Activated naive CD4-positive, alpha-beta T cell treated with anti-CD3 and anti-CD28 coated beads, Interleukin-2, amount 50 U/mL, for 24 hours (primary cell): ENCODE measurements at regions not wholly inside any gene's neighbourhood (a gene's known extent, or its start where the extent isn't known, plus 50 kb on each side); places are given as distances from the start of the nearest gene placed in this dataset.

Experiments
- H3K27ac Mint-ChIP-seq: one replicate; pipeline ENCODE4 v1.8.0; 2021; ENCODE audit warnings: mild to moderate bottlenecking, mixed read lengths
- H3K27me3 Mint-ChIP-seq: one replicate; pipeline ENCODE4 v1.8.0; 2021; ENCODE audit warnings: mixed read lengths
- H3K36me3 Mint-ChIP-seq: one replicate; pipeline ENCODE4 v1.8.0; 2021; ENCODE audit warnings: mixed read lengths
- H3K4me1 Mint-ChIP-seq: one replicate; pipeline ENCODE4 v1.8.0; 2021; ENCODE audit warnings: mixed read lengths
- H3K4me3 Mint-ChIP-seq: one replicate; pipeline ENCODE4 v1.8.0; 2021; ENCODE audit warnings: mild to moderate bottlenecking, mixed read lengths
- H3K9me3 Mint-ChIP-seq: one replicate; pipeline ENCODE4 v1.8.0; 2021; ENCODE audit warnings: mixed read lengths

GRCh38 chr11:111044751-111045406, 200.6 kb upstream of the POU2AF2 start:
- Mint-ChIP-seq H3K27ac (no peak overlapping the region), H3K27me3 (peaks cover 9% of the 10 kb centered on the region), H3K4me3 (no peak overlapping the region), H3K9me3 (no peaks in the 10 kb centered on the region), H3K4me1 (no peaks in the 10 kb centered on the region), H3K36me3 (no peaks in the 10 kb centered on the region)

DNA sequence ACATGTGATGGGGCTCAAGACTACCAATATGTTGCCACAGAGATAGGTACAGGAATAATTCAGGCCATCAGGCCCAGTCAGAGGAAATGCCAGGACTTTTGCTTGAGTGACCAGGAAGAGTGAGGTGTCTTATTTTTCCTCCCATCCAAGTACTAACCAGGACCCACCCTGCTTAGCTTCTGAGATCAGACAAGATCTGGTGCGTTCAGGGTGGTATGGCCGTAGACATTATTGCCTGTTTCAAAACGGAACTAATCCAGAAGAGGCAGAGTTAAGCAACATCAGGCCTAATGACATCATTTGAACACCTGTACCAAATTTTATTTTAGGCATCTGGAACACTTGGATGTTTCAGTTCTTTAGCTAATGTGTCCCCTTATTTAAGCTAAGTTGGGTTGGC, 205.5 kb upstream of the POU2AF2 start:
- H3K36me3 Mint-ChIP-seq: no peaks in the 10 kb centered on the region
- peaks cover 7% of the 10 kb centered on the region for H3K27me3 Mint-ChIP-seq
- H3K9me3 Mint-ChIP-seq: no peaks in the 10 kb centered on the region
- H3K4me3 Mint-ChIP-seq: no peak overlapping the region
- no peaks in the 10 kb centered on the region for H3K4me1 Mint-ChIP-seq
- H3K27ac Mint-ChIP-seq: no peak overlapping the region

GRCh38 chr11:111035746-111036145, 209.8 kb upstream of the POU2AF2 start:
- no peaks in the 10 kb centered on the region for H3K9me3 Mint-ChIP-seq
- H3K27me3 Mint-ChIP-seq: no peaks in the 10 kb centered on the region
- no peaks in the 10 kb centered on the region for H3K36me3 Mint-ChIP-seq
- H3K4me3 Mint-ChIP-seq: no peak overlapping the region
- no peaks in the 10 kb centered on the region for H3K4me1 Mint-ChIP-seq
- H3K27ac Mint-ChIP-seq: no peak overlapping the region

DNA sequence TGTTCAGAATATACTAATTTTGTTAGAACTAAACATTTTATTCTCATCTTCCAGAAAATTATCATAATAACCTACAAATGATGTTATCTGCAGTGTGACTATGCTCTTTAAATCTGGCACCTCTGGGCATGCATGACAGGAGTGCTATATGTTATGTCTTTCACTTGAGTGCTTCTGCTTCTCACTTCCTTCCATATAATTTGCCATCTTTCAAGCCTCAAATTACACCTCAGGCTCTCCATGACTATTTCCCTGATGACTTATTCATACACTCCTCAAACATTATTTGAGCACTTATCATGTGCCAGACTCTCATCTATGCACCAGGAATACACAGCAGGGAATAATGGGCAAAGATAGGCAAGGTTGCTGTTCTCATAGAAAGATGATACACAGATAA, 219.3 kb upstream of the POU2AF2 start:
- H3K4me3 Mint-ChIP-seq: no peak overlapping the region
- H3K36me3 Mint-ChIP-seq: no peaks in the 10 kb centered on the region
- H3K27me3 Mint-ChIP-seq: peaks cover 13% of the 10 kb centered on the region
- peaks cover 15% of the 10 kb centered on the region for H3K9me3 Mint-ChIP-seq
- no peak overlapping the region for H3K27ac Mint-ChIP-seq
- no peaks in the 10 kb centered on the region for H3K4me1 Mint-ChIP-seq

DNA sequence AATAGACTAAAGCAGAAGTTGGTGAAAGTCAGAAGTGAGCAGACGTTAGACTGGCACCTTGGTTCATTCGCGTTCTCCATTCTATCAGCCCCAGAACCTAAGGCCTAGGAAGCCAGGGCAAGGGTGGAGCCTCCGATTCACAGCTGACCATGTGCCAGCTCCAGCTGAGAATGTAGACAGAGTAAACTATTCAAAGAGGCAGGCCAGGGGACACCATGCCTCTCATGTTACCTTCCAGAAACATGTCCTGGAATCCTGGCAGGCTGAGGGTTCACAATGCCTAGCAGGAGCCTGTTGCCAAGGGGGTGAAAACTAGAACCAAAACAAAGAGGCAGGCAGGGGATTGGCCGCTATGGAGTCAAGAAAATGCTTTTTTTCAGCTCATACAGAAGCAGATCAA, 224.4 kb upstream of the POU2AF2 start:
- Mint-ChIP-seq H3K4me1 (no peaks in the 10 kb centered on the region), H3K4me3 (no peak overlapping the region), H3K9me3 (no peaks in the 10 kb centered on the region), H3K27me3 (peaks cover 7% of the 10 kb centered on the region), H3K27ac (no peak overlapping the region), H3K36me3 (no peaks in the 10 kb centered on the region)

DNA sequence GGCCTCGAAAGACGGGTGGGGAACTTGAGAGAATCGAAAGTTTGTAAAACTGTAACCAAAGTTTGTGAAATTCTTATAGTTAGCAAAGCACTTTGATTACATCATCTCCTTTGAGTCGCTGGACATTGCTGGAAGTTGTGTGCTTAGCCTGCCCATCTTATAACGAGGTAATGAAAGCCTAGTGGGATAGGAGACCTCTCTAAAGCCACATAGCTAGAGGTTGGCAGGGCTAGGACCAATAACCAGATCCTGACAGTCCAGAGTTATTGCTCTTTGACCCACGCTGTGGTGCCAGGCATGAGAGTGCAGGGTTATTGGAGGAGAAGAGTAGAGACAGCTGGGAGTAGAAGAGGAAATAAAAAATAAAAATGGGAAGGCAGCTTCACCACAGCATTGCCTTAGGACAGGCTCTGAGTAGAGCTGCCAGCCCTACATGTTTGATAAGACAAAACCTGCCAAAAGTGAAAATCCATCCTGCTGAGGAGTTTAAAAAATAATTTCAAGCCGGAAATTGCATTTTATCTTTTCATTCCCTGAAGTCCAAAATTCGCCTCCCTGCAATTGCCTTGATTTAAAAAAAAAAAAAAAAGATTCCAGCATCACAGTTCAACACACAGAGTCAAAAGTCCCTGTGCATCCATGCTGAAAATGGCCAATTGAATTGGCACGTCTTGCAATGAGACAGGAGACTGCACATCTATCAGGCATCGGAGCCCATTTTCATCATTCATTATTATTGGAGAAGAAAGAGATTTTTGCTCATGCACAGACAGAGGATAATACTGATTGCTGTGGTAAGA, 225.5 kb upstream of the POU2AF2 start:
- no peaks in the 10 kb centered on the region for H3K36me3 Mint-ChIP-seq
- no peak overlapping the region for H3K27ac Mint-ChIP-seq
- H3K4me1 Mint-ChIP-seq: no peaks in the 10 kb centered on the region
- peaks cover 2% of the 10 kb centered on the region for H3K27me3 Mint-ChIP-seq
- no peak overlapping the region for H3K4me3 Mint-ChIP-seq
- H3K9me3 Mint-ChIP-seq: no peaks in the 10 kb centered on the region

GRCh38 chr11:111019451-111019850, 226.1 kb upstream of the POU2AF2 start:
- H3K4me3 Mint-ChIP-seq: no peak overlapping the region

DNA sequence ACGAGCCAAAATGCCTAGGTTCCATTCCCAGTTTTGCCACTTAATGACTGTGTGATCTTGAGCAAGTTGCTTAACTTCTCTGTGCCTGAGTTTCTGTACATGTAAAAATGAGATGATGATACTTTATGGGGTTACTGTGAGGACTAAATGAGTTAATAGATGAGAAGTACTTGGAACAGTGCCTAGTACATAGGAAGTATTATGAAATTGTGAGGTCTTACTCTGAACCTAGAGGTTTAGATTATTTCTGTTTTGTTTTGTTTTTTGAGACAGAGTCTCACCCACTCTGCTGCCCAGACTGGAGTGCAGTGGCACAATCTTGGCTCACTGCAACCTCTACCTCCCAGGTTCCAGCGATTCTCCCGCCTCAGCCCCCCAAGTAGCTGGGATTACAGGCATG, 227.0 kb upstream of the POU2AF2 start:
- Mint-ChIP-seq H3K9me3 (no peaks in the 10 kb centered on the region), H3K27ac (no peak overlapping the region), H3K36me3 (no peaks in the 10 kb centered on the region), H3K4me3 (no peak overlapping the region), H3K27me3 (peaks cover 4% of the 10 kb centered on the region), H3K4me1 (no peaks in the 10 kb centered on the region)

More at GRCh38 chr11:111019451-111019850, 226.1 kb upstream of the POU2AF2 start:
- Mint-ChIP-seq H3K27ac (no peak overlapping the region), H3K36me3 (no peaks in the 10 kb centered on the region), H3K27me3 (peaks cover 4% of the 10 kb centered on the region), H3K9me3 (no peaks in the 10 kb centered on the region), H3K4me1 (no peaks in the 10 kb centered on the region)

DNA sequence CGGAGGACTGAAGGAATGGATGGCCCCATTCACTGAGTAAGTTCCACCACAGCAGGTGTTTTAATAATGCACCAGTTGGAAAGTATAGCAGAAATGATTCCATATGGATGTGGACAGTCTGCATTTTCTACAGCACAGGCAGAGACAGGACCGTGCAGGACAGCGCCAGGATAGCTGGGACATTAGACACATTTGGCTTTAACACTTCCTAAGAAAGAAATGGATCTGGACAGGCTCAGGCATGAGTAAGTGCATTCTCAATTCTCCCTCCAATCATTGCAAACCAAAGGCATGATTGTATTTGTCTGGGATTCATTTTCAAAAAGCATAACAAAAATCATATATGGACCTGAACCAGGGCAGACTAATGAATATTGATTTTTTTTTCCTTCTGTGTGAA, 233.0 kb upstream of the POU2AF2 start:
- peaks cover 5% of the 10 kb centered on the region for H3K27me3 Mint-ChIP-seq
- no peaks in the 10 kb centered on the region for H3K4me1 Mint-ChIP-seq
- H3K36me3 Mint-ChIP-seq: no peaks in the 10 kb centered on the region
- H3K27ac Mint-ChIP-seq: no peak overlapping the region
- no peaks in the 10 kb centered on the region for H3K9me3 Mint-ChIP-seq
- no peak overlapping the region for H3K4me3 Mint-ChIP-seq

DNA sequence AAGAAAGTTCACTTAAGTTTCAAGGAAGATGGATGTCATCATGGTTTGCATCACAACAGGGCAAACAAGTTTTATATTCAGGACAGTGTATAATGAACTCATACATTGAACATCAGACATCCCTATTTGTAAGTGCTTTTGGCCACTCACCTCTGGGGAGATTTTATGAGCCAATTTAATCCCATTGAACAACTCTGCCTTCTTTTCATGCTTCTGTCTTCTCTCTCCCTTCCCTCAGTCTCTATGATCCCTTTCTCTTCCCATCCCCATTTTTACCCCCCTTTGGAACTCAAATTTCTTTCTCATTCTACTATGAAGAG, 234.3 kb upstream of the POU2AF2 start:
- H3K4me1 Mint-ChIP-seq: no peaks in the 10 kb centered on the region
- no peak overlapping the region for H3K27ac Mint-ChIP-seq
- no peaks in the 10 kb centered on the region for H3K36me3 Mint-ChIP-seq

GRCh38 chr11:111010391-111011274, 234.9 kb upstream of the POU2AF2 start:
- no peak overlapping the region for H3K4me3 Mint-ChIP-seq
- no peak overlapping the region for H3K27ac Mint-ChIP-seq

More for the DNA sequence above, 234.3 kb upstream of the POU2AF2 start:
- H3K4me3 Mint-ChIP-seq: no peak overlapping the region
- H3K9me3 Mint-ChIP-seq: no peaks in the 10 kb centered on the region
- peaks cover 5% of the 10 kb centered on the region for H3K27me3 Mint-ChIP-seq

DNA sequence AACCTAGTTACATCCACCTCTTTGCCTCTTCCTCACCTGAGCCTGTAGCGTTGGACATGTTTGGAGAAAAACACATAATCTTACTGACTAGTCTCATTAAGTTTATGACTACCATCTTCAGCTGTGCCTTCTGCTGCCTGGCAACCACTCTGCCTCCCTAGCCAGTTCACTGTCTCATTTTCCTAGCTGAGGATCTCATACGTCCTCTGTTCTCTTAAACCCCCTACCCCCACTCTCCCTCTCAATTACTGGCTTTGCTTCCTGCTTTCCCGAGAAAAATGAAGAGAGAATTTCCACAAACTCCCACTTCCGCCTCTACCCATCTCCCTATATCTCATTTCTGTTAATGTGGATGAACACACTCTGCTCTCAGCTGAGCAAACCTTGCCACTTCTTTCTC, 239.3 kb upstream of the POU2AF2 start:
- Mint-ChIP-seq H3K27me3 (peaks cover 5% of the 10 kb centered on the region), H3K27ac (no peak overlapping the region), H3K4me3 (no peak overlapping the region), H3K4me1 (no peaks in the 10 kb centered on the region), H3K9me3 (no peaks in the 10 kb centered on the region), H3K36me3 (no peaks in the 10 kb centered on the region)

More at GRCh38 chr11:111010391-111011274, 234.9 kb upstream of the POU2AF2 start:
- H3K4me1 Mint-ChIP-seq: no peaks in the 10 kb centered on the region
- peaks cover 5% of the 10 kb centered on the region for H3K27me3 Mint-ChIP-seq
- no peaks in the 10 kb centered on the region for H3K36me3 Mint-ChIP-seq
- no peaks in the 10 kb centered on the region for H3K9me3 Mint-ChIP-seq

- no peak overlapping the region for H3K27ac Mint-ChIP-seq
Measured at GRCh38 chr11:111001986-111002611, 243.4 kb upstream of the POU2AF2 start.

DNA sequence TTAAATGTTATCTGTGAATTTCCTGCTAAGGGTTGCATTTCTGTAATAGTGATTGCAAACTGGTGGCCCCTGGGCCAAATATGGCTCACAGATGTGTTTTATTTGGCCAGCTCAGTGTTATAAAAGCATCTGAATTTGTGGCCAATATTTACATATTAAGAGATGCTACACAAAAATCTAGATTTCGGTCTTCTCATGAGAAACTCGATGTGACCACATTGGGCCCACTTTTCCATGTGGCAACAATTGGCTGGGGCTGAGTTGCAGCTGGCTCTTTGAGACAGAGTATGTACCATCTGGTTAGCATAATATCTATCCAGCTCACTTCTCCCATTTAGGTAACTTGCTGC, 244.5 kb upstream of the POU2AF2 start:
- no peak overlapping the region for H3K27ac Mint-ChIP-seq
- no peaks in the 10 kb centered on the region for H3K4me1 Mint-ChIP-seq

More at GRCh38 chr11:111001986-111002611, 243.4 kb upstream of the POU2AF2 start:
- Mint-ChIP-seq H3K27me3 (peaks cover 2% of the 10 kb centered on the region), H3K4me1 (no peaks in the 10 kb centered on the region), H3K36me3 (no peaks in the 10 kb centered on the region), H3K4me3 (no peak overlapping the region), H3K9me3 (no peaks in the 10 kb centered on the region)

GRCh38 chr11:111000400-111001080, 245.0 kb upstream of the POU2AF2 start:
- Mint-ChIP-seq H3K9me3 (peaks cover 5% of the 10 kb centered on the region), H3K27ac (no peak overlapping the region), H3K36me3 (no peaks in the 10 kb centered on the region), H3K4me1 (no peaks in the 10 kb centered on the region), H3K27me3 (peaks cover 2% of the 10 kb centered on the region), H3K4me3 (no peak overlapping the region)

More for the DNA sequence above, 244.5 kb upstream of the POU2AF2 start:
- peaks cover 2% of the 10 kb centered on the region for H3K27me3 Mint-ChIP-seq
- H3K36me3 Mint-ChIP-seq: no peaks in the 10 kb centered on the region
- no peak overlapping the region for H3K4me3 Mint-ChIP-seq
- H3K9me3 Mint-ChIP-seq: peaks cover 5% of the 10 kb centered on the region
